ENCODE measurements at regions not wholly inside any gene's neighbourhood (a gene's known extent, or its start where the extent isn't known, plus 50 kb on each side); places are given as distances from the start of the nearest gene placed in this dataset.

DNA sequence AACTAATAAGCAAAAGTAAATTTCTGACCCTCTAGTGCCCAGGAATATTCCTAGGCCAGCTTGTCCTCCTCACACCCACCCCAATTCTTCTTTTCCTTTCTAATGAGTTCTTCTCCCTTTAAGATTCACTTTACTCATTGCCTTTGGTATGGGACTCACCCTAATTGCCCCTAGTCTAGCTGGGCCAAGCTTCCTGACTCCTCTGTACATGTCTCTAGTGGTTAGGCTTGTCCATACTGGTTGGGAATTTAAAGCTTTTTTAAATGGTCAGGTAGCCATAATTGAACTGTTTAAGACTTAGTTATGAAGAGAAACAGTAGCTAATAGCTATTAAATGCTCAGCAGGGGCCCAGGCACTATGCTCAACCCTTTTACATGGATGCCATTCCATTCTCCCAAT, 248.2 kb downstream of the C12orf42 start:
- CTCF ChIA-PET (ENCODE audit: low intra/inter-chr PET ratio, low total read pairs) = no interaction called here

More for the DNA sequence above, 248.2 kb downstream of the C12orf42 start:
- Histone ChIP-seq H3K4me2 (ENCODE audit: low read depth, low read length) (no peak overlapping the region), H3K27me3 (ENCODE audit: control insufficient read depth in 1 of 2, insufficient read depth in 2 of 2, low read length in 2 of 2) (no peaks in the 10 kb centered on the region), H3K4me1 (ENCODE audit: insufficient read depth, low read length) (no peaks in the 10 kb centered on the region), H3K27ac (ENCODE audit: extremely low read length, insufficient read depth, low read length) (no peak overlapping the region), H3K79me2 (ENCODE audit: insufficient read depth, low read length) (no peaks in the 10 kb centered on the region), H2AFZ (ENCODE audit: low read length) (no peak overlapping the region), H3K9ac (ENCODE audit: insufficient read depth, low read depth, low read length) (no peak overlapping the region), H3K9me3 (ENCODE audit: low read length) (no peaks in the 10 kb centered on the region), H4K20me1 (ENCODE audit: insufficient read depth, low read length) (no peaks in the 10 kb centered on the region), H3K36me3 (replicated peaks in 1 of 2; ENCODE audit: control insufficient read depth in 1 of 2, insufficient read depth in 2 of 2, low read length in 2 of 2) (no peaks in the 10 kb centered on the region), H3K4me3 (replicated peaks in 1 of 3; ENCODE audit: insufficient read depth in 1 of 3, low read depth in 2 of 3, low read length in 3 of 3) (no peak overlapping the region)
- no TSS peak for BruUV-seq (replicated peaks)
- FAIRE-seq = no peak
- no peak for ATAC-seq
- in situ Hi-C loops (cut with HindIII; ENCODE audit: extremely low pct_ligation_motif_present, low pct_unique_long_range_greater_than_20kb) = no loop called here
- DNase-seq (ENCODE audit: low spot score) = no peak
- TF ChIP-seq ZNF850 (CRISPR knock-in tag; conservative IDR thresholded peaks at IDR 0.05) (no peak), GTF2F1 (IDR thresholded peaks at IDR 0.05; ENCODE audit: low read length) (no peak), PAWR (CRISPR knock-in tag; IDR thresholded peaks at IDR 0.05; ENCODE audit: borderline replicate concordance) (no peak), HHEX (CRISPR knock-in tag; IDR thresholded peaks at IDR 0.05) (no peak), DPF2 (CRISPR knock-in tag; IDR thresholded peaks at IDR 0.05; ENCODE audit: borderline replicate concordance, low read depth) (no peak), GPN1 (CRISPR knock-in tag; IDR thresholded peaks at IDR 0.05; ENCODE audit: borderline replicate concordance) (no peak), ADNP (CRISPR knock-in tag; IDR thresholded peaks at IDR 0.05) (no peak), ZIK1 (CRISPR knock-in tag; IDR thresholded peaks at IDR 0.05; ENCODE audit: borderline replicate concordance, low read depth) (no peak), RFXANK (CRISPR knock-in tag; IDR thresholded peaks at IDR 0.05) (no peak), ZBTB8A (CRISPR knock-in tag; IDR thresholded peaks at IDR 0.05; ENCODE audit: borderline replicate concordance, low read depth) (no peak)
- TF ChIP-seq, protein P1, sequence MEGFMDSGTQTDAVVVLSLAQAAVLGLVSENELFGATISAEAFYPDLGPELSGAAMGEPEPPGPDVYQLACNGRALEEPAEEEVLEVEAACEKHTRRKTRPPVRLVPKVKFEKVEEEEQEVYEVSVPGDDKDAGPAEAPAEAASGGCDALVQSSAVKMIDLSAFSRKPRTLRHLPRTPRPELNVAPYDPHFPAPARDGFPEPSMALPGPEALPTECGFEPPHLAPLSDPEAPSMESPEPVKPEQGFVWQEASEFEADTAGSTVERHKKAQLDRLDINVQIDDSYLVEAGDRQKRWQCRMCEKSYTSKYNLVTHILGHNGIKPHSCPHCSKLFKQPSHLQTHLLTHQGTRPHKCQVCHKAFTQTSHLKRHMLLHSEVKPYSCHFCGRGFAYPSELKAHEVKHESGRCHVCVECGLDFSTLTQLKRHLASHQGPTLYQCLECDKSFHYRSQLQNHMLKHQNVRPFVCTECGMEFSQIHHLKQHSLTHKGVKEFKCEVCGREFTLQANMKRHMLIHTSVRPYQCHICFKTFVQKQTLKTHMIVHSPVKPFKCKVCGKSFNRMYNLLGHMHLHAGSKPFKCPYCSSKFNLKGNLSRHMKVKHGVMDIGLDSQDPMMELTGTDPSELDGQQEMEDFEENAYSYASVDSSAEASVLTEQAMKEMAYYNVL (CRISPR knock-in tag; IDR thresholded peaks at IDR 0.05; ENCODE audit: borderline replicate concordance) = no peak
- TF ChIP-seq, protein P2, sequence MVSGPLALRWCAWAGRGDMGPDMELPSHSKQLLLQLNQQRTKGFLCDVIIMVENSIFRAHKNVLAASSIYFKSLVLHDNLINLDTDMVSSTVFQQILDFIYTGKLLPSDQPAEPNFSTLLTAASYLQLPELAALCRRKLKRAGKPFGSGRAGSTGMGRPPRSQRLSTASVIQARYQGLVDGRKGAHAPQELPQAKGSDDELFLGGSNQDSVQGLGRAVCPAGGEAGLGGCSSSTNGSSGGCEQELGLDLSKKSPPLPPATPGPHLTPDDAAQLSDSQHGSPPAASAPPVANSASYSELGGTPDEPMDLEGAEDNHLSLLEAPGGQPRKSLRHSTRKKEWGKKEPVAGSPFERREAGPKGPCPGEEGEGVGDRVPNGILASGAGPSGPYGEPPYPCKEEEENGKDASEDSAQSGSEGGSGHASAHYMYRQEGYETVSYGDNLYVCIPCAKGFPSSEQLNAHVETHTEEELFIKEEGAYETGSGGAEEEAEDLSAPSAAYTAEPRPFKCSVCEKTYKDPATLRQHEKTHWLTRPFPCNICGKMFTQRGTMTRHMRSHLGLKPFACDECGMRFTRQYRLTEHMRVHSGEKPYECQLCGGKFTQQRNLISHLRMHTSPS (CRISPR knock-in tag; IDR thresholded peaks at IDR 0.05; ENCODE audit: low read depth) = no peak
- TF ChIP-seq, protein P3, sequence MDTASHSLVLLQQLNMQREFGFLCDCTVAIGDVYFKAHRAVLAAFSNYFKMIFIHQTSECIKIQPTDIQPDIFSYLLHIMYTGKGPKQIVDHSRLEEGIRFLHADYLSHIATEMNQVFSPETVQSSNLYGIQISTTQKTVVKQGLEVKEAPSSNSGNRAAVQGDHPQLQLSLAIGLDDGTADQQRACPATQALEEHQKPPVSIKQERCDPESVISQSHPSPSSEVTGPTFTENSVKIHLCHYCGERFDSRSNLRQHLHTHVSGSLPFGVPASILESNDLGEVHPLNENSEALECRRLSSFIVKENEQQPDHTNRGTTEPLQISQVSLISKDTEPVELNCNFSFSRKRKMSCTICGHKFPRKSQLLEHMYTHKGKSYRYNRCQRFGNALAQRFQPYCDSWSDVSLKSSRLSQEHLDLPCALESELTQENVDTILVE (CRISPR knock-in tag; IDR thresholded peaks at IDR 0.05) = no peak
- TF ChIP-seq, protein P4, sequence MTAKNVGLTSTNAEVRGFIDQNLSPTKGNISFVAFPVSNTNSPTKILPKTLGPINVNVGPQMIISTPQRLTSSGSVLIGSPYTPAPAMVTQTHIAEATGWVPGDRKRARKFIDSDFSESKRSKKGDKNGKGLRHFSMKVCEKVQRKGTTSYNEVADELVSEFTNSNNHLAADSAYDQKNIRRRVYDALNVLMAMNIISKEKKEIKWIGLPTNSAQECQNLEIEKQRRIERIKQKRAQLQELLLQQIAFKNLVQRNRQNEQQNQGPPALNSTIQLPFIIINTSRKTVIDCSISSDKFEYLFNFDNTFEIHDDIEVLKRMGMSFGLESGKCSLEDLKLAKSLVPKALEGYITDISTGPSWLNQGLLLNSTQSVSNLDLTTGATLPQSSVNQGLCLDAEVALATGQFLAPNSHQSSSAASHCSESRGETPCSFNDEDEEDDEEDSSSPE (CRISPR knock-in tag; IDR thresholded peaks at IDR 0.05) = no peak
- TF ChIP-seq, protein P5, sequence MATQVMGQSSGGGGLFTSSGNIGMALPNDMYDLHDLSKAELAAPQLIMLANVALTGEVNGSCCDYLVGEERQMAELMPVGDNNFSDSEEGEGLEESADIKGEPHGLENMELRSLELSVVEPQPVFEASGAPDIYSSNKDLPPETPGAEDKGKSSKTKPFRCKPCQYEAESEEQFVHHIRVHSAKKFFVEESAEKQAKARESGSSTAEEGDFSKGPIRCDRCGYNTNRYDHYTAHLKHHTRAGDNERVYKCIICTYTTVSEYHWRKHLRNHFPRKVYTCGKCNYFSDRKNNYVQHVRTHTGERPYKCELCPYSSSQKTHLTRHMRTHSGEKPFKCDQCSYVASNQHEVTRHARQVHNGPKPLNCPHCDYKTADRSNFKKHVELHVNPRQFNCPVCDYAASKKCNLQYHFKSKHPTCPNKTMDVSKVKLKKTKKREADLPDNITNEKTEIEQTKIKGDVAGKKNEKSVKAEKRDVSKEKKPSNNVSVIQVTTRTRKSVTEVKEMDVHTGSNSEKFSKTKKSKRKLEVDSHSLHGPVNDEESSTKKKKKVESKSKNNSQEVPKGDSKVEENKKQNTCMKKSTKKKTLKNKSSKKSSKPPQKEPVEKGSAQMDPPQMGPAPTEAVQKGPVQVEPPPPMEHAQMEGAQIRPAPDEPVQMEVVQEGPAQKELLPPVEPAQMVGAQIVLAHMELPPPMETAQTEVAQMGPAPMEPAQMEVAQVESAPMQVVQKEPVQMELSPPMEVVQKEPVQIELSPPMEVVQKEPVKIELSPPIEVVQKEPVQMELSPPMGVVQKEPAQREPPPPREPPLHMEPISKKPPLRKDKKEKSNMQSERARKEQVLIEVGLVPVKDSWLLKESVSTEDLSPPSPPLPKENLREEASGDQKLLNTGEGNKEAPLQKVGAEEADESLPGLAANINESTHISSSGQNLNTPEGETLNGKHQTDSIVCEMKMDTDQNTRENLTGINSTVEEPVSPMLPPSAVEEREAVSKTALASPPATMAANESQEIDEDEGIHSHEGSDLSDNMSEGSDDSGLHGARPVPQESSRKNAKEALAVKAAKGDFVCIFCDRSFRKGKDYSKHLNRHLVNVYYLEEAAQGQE (IDR thresholded peaks at IDR 0.05; ENCODE audit: borderline replicate concordance in 1 of 2, low read depth in 1 of 2, low read length in 2 of 2) = no peak
- POLR2A ChIA-PET = no interaction called here
- intact Hi-C loops (cut with micrococcal nuclease; ENCODE audit: unreplicated experiment) = no loop called here
